ENCODE measurements at regions not wholly inside any gene's neighbourhood (a gene's known extent, or its start where the extent isn't known, plus 50 kb on each side); places are given as distances from the start of the nearest gene placed in this dataset.

- DNase-seq (ENCODE audit: low read depth): no peak
- no peaks in the 10 kb centered on the region for H3K36me3 ChIP-seq (ENCODE audit: control insufficient read depth, insufficient read depth, low read length)
- FAIRE-seq: no peak
- TF ChIP-seq CTCF (IDR thresholded peaks at IDR 0.05; ENCODE audit: insufficient read depth, low read length, severe bottlenecking): no peak
- H3K27me3 ChIP-seq (ENCODE audit: control insufficient read depth, insufficient read depth, low read length): no peaks in the 10 kb centered on the region
- H3K4me3 ChIP-seq (ENCODE audit: low read depth, low read length): no peak overlapping the region
Observed at GRCh38 chr5:98586581-98586980, 186.9 kb upstream of the RGMB start.

GRCh38 chr5:98587166-98587565, 186.3 kb upstream of the RGMB start:
- Histone ChIP-seq H3K27me3 (ENCODE audit: control insufficient read depth, insufficient read depth, low read length) (no peaks in the 10 kb centered on the region), H3K4me3 (ENCODE audit: low read depth, low read length) (no peak overlapping the region), H3K36me3 (ENCODE audit: control insufficient read depth, insufficient read depth, low read length) (no peaks in the 10 kb centered on the region)
- no peak for FAIRE-seq
- TF ChIP-seq CTCF (IDR thresholded peaks at IDR 0.05; ENCODE audit: insufficient read depth, low read length, severe bottlenecking): no peak
- no peak for DNase-seq (ENCODE audit: low read depth)

- FAIRE-seq (no peak), DNase-seq (ENCODE audit: low read depth) (no peak)
- no peaks in the 10 kb centered on the region for H3K36me3 ChIP-seq (ENCODE audit: control insufficient read depth, insufficient read depth, low read length)
- no peaks in the 10 kb centered on the region for H3K27me3 ChIP-seq (ENCODE audit: control insufficient read depth, insufficient read depth, low read length)
- H3K4me3 ChIP-seq (ENCODE audit: low read depth, low read length): no peak overlapping the region
- no peak for TF ChIP-seq CTCF (IDR thresholded peaks at IDR 0.05; ENCODE audit: insufficient read depth, low read length, severe bottlenecking)
Observed at GRCh38 chr5:98588215-98588614, 185.2 kb upstream of the RGMB start.

- no peak for TF ChIP-seq CTCF (IDR thresholded peaks at IDR 0.05; ENCODE audit: insufficient read depth, low read length, severe bottlenecking)
- FAIRE-seq (no peak), DNase-seq (ENCODE audit: low read depth) (no peak)
- H3K36me3 ChIP-seq (ENCODE audit: control insufficient read depth, insufficient read depth, low read length): no peaks in the 10 kb centered on the region
- no peak overlapping the region for H3K4me3 ChIP-seq (ENCODE audit: low read depth, low read length)
- H3K27me3 ChIP-seq (ENCODE audit: control insufficient read depth, insufficient read depth, low read length): no peaks in the 10 kb centered on the region
Observed at GRCh38 chr5:98593418-98593817, 180.0 kb upstream of the RGMB start.

- H3K27me3 ChIP-seq (ENCODE audit: control insufficient read depth, insufficient read depth, low read length): no peaks in the 10 kb centered on the region
- FAIRE-seq (no peak), DNase-seq (ENCODE audit: low read depth) (no peak)
- no peak overlapping the region for H3K4me3 ChIP-seq (ENCODE audit: low read depth, low read length)
- no peak for TF ChIP-seq CTCF (IDR thresholded peaks at IDR 0.05; ENCODE audit: insufficient read depth, low read length, severe bottlenecking)
- no peaks in the 10 kb centered on the region for H3K36me3 ChIP-seq (ENCODE audit: control insufficient read depth, insufficient read depth, low read length)
Observed at GRCh38 chr5:98594098-98594497, 179.4 kb upstream of the RGMB start.

GRCh38 chr5:98599016-98599415, 174.4 kb upstream of the RGMB start:
- no peak for FAIRE-seq
- no peak for TF ChIP-seq CTCF (IDR thresholded peaks at IDR 0.05; ENCODE audit: insufficient read depth, low read length, severe bottlenecking)

More at GRCh38 chr5:98599016-98599415, 174.4 kb upstream of the RGMB start:
- Histone ChIP-seq H3K36me3 (ENCODE audit: control insufficient read depth, insufficient read depth, low read length) (no peaks in the 10 kb centered on the region), H3K4me3 (ENCODE audit: low read depth, low read length) (no peak overlapping the region), H3K27me3 (ENCODE audit: control insufficient read depth, insufficient read depth, low read length) (no peaks in the 10 kb centered on the region)
- DNase-seq (ENCODE audit: low read depth): no peak
